ENCODE measurements at regions not wholly inside any gene's neighbourhood (a gene's known extent, or its start where the extent isn't known, plus 50 kb on each side); places are given as distances from the start of the nearest gene placed in this dataset.

GRCh38 chr21:16055014-16055413, 325.2 kb downstream of the USP25 start:
- Mint-ChIP-seq H3K36me3 (ENCODE audit: low read depth) (no peaks in the 10 kb centered on the region), H3K4me3 (no peak overlapping the region), H3K27ac (no peak overlapping the region), H3K27me3 (no peaks in the 10 kb centered on the region), H3K4me1 (ENCODE audit: low read depth) (no peaks in the 10 kb centered on the region), H3K9me3 (no peaks in the 10 kb centered on the region)
- no peak for ATAC-seq
- intact Hi-C loops (cut with micrococcal nuclease): no loop called here
- DNase-seq: no peak
- CTCF ChIA-PET: no interaction called here
- TF ChIP-seq CTCF (IDR thresholded peaks at IDR 0.05): no peak
- POLR2A ChIA-PET: no interaction called here

DNA sequence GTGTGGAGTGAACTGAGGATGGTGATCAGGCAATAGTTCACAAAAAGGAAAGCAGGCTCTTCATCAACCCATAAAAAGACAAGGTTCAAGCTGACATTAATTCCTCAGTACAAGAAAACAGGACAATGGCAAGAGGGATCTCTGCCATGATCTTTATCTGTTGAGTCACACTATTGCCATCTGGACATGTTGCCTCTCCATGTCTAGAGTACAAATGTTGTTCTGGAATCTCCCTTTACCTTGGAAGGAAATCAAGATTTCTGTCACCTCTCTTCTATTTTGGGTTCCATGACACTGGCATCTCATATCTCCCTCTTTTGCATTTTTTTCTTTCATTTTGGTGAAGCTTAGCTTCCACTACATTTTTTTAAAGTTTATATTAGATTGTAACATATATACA, 329.1 kb downstream of the USP25 start:
- Mint-ChIP-seq H3K36me3 (ENCODE audit: low read depth) (no peaks in the 10 kb centered on the region), H3K4me1 (ENCODE audit: low read depth) (no peaks in the 10 kb centered on the region), H3K4me3 (no peak overlapping the region), H3K27ac (no peak overlapping the region), H3K27me3 (no peaks in the 10 kb centered on the region), H3K9me3 (no peaks in the 10 kb centered on the region)
- CTCF ChIA-PET: no interaction called here
- DNase-seq (no peak), ATAC-seq (no peak)
- intact Hi-C loops (cut with micrococcal nuclease): no loop called here
- no peak for TF ChIP-seq CTCF (IDR thresholded peaks at IDR 0.05)
- POLR2A ChIA-PET: no interaction called here

GRCh38 chr21:16059981-16060380, 330.2 kb downstream of the USP25 start:
- no peaks in the 10 kb centered on the region for H3K4me1 Mint-ChIP-seq (ENCODE audit: low read depth)
- intact Hi-C loops (cut with micrococcal nuclease): no loop called here
- no peak overlapping the region for H3K4me3 Mint-ChIP-seq
- ATAC-seq: no peak
- H3K36me3 Mint-ChIP-seq (ENCODE audit: low read depth): no peaks in the 10 kb centered on the region
- ChIA-PET CTCF (no interaction called here), POLR2A (no interaction called here)
- H3K27ac Mint-ChIP-seq: no peak overlapping the region
- TF ChIP-seq CTCF (IDR thresholded peaks at IDR 0.05): no peak
- no peaks in the 10 kb centered on the region for H3K27me3 Mint-ChIP-seq
- DNase-seq: no peak
- no peaks in the 10 kb centered on the region for H3K9me3 Mint-ChIP-seq

- POLR2A ChIA-PET: no interaction called here
- no peak for ATAC-seq
Observed at GRCh38 chr21:16061194-16061593, 331.4 kb downstream of the USP25 start.

More at GRCh38 chr21:16061194-16061593, 331.4 kb downstream of the USP25 start:
- CTCF ChIA-PET: no interaction called here
- no peak for TF ChIP-seq CTCF (IDR thresholded peaks at IDR 0.05)
- no peak for DNase-seq
- Mint-ChIP-seq H3K9me3 (no peaks in the 10 kb centered on the region), H3K27me3 (no peaks in the 10 kb centered on the region), H3K4me3 (no peak overlapping the region), H3K36me3 (ENCODE audit: low read depth) (no peaks in the 10 kb centered on the region), H3K27ac (no peak overlapping the region), H3K4me1 (ENCODE audit: low read depth) (no peaks in the 10 kb centered on the region)
- intact Hi-C loops (cut with micrococcal nuclease): no loop called here
